Peyer's patch (tissue), 4 donors: ENCODE measurements at regions not wholly inside any gene's neighbourhood (a gene's known extent, or its start where the extent isn't known, plus 50 kb on each side); places are given as distances from the start of the nearest gene placed in this dataset.

Source experiments
- CTCF ChIP-seq, 6 experiments: fragments of 450-650 bp in 4 of 6; fragments of 200-600 bp in 2 of 6; sonication (generic) in 1 of 6; IDR thresholded peaks; one replicate each; pipeline ENCODE4 v1.5.1; 2017 to 2019; ENCODE audit warnings: antibody characterized with exemption in 6 of 6, mild to moderate bottlenecking in 3 of 6, moderate library complexity in 1 of 6
- POLR2A ChIP-seq, 2 donors: fragments of 450-650 bp; IDR thresholded peaks; one replicate each; pipeline ENCODE4 v1.5.1; 2017; ENCODE audit warnings: antibody characterized with exemption in 2 of 2, mild to moderate bottlenecking in 2 of 2, moderate library complexity in 2 of 2

- TF ChIP-seq CTCF (IDR thresholded peaks at IDR 0.05) (no peak), POLR2A (IDR thresholded peaks at IDR 0.05) (no peak)
Measured at GRCh38 chr18:70394672-70395071, 105.8 kb downstream of the SOCS6 start.
